Astrocyte of the hippocampus (primary cell): ENCODE measurements at regions not wholly inside any gene's neighbourhood (a gene's known extent, or its start where the extent isn't known, plus 50 kb on each side); places are given as distances from the start of the nearest gene placed in this dataset.
A peak's percentile ranks its signal among the peaks of the same experiment; 100 is the strongest.

ENCODE experiments used
- DNase-seq: peaks from one replicate; pipeline ENCODE4 v3.0.0; 2011; ENCODE audit warnings: low read depth, low spot score

DNA sequence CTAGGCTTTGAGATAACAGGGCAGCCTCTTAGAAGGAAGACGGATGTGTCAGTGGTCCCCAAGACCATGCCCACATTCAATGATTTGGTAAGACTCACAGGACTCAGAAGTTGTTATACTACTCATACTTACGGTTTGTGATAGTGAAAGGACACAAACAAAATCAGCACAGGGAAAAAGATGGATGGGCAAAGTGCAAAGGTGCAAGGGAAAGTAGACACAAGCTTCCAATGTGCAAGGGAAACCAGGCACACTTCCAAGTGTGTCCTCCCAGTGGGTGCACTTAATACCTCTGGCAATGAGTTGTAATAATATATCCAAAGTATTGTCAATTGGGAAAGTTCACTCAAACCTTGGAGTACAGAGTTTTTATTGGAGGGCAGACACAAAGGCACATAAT, 53.8 kb upstream of the VCX start:
- no peak for DNase-seq

DNA sequence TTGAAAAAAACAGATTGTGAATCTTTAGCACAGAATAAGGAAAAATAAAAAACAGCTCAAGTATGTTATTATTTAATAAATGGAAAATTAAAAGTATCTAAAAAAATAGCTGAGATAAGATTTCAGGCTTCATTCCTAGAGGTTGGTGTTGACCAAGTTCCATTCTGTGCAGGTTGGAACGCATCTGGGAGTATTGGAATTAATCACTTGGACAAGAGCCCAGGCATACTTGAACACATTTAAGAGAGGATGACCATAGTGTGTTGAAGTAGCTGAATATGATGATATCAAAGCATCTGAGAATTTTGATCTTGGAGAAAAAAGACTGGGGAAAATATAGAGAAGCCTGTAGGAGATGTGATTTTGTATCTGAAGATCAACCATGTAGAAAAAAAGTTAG, 54.6 kb upstream of the VCX start:
- DNase-seq = no peak

DNA sequence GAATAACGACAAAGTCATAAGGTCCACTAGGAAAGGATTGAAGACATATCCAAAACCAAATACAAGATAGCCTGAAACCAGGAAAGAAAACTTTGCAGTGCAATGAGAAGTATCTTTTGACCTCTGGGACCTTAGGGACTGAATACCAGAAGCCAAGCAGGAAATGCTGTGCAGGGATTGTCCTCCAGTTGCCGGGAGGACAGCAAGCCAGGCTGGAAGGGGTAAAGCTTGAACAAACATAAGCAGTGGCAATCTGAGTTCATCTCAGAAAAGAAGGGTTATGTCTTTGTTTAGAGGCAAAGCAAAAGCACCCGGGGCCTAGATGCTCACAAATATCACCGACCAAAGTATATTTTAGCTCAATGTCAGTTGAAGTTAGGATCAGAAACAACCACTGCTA, 55.3 kb upstream of the VCX start:
- DNase-seq = no peak

DNA sequence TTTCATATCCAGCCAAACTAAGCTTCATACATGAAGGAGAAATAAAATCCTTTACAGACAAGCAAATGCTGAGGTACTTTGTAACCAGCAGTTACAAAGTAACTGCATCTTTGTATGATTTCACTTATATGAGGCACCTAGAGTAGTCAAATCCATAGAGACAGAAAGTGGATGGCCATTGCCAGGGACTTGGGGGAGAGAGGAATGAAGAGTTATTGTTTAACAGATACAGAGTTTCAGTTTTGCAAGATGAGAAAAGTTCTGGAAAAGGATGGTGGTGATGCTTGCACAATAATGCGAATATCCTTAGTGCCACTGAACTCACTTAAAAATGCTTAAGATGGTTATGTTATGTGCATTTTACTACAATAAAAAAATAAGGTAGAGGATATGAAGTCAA, 58.4 kb upstream of the VCX start:
- no peak for DNase-seq

DNA sequence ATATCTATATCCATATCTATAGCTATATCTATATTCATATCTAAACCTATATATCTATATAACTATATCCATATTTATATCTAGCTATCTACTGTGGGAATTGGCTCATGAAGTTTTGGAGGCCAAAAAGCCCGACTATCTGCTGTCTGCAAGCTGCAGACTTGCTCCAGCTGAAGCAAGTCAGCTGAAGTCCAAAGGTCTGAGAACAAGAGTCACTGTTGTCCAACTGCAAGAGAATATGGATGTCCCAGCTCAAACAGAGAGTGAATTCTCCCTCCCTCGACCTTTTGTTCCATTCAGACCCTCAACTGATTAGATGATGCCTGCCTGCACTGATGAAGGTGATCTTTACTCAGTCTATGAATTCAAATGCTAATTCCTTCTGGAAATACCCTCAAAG, 63.3 kb upstream of the VCX start:
- DNase-seq = no peak

DNA sequence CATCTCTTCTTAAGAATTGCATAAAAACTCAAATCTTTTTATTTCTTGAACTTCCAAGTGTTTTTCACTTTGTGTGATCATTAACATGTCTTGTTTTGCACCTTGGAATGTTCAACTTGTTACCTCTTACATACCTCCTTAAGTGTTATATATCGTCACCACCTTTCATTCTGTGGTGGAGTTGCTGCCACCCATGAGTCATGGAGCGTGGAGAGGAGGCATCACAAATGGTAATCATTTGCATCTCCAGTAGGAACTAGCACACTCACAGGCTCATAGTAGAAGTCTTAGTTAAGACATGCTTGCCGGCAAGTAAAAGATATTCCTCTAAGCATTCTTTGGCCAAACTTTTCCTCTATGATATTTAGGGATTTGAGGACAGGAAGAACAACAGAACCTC, 67.0 kb upstream of the VCX start:
- no peak for DNase-seq

DNA sequence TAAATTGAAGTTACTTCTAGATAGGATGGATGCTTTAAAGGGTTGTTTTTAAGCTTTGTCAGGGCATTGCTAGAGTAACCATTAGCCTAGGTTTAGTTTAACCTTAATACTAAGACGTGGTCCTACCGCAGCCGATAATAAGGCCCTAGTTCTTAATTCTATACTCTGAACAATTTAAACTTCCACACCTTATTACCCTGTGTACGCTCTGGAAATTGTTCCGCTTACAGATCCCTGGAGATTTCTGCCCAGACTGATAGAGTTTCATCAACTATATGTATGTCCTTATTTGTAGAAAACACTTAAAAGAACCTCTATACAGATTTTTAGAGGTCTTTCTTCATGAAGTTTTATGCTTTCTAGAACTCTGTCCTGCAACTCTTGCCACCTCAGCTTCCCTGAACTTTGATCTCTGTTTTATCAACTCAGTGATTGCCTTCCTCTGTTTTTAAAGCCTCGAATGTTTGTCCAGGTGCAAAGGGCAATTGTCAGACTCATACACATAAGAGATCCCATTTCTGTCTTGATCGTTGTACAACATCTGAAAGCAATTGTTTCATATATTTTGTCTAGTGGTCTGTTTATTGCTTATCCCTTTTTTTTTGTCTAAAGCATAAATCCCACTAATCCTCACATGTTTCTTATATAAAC, 71.1 kb upstream of the VCX start:
- no peak for DNase-seq

DNA sequence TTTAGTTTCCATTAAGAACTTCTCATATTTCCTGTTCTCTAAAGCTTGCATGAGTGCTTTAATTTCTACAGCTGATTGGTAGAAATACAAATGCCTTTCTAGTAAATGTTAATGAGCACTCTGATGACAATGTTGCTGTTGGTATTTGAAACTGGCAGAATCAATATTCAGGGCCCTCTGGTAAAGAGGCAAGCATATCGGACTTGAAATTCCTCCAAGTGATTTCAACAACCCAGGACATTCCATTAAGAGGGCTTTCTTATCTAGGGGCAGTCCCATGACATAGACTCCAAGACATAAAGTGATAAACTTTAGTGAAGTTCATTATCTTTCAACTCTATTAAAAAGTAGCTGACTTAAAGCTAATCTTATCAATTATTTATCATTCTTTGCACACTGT, 83.1 kb upstream of the VCX start:
- DNase-seq = no peak

DNA sequence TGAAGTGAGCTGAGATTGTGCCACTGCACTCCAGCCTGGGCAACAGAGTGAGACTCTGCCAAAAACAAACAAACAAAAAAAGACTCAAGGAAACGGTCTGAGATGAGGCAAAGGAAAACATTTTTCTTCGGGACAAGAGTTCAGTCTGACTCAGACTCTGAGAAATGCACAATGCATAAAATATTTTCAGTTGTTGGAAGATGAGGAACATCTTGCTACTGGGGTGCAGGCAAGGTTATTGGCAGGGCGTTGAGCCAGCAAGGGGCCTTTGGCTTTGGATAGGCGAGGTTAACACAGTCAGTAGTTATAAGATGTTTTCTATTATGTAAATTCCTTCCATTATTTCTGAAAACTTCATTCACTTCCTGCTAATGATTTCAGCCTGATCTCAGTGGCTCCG, 96.1 kb upstream of the VCX start:
- DNase-seq = peak; percentile 46

DNA sequence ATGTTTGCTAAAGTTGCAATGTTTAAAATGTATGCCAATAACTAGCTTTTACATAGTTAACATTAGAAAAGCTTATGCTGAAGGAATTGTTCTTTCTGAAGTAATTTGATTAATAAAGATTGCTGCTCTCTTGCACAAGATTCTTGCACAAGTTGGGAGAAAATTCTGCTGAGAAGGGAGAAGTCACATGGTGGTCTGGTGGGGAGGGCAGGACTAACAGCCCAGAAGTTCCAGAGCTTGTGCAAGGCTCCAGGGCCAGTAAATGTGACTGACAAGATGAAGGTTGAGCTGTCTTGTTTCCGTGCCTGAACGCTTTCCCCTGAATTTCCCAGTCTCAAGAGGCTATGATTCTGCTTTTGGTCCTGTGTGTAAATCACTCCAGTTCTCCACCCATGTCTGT, 112.9 kb upstream of the VCX start:
- no peak for DNase-seq

DNA sequence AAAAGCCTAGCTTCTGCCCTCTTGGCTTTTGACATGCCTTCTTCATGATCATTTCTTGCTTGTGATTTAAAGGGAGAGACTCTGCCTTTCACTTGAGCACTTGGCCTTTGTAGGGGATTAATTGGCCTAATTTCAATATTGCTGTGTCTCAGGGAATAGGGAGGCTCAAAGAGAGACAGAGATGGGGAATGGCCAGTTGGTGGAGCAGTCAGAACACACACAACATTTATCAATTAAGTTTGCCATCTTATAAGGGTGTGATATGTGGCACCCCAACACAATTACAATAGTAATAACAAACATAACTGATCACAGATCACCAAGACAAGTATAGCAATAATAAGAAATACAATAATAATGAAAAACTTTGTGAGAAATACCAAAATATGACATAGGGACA, 122.5 kb upstream of the VCX start:
- DNase-seq = no peak

DNA sequence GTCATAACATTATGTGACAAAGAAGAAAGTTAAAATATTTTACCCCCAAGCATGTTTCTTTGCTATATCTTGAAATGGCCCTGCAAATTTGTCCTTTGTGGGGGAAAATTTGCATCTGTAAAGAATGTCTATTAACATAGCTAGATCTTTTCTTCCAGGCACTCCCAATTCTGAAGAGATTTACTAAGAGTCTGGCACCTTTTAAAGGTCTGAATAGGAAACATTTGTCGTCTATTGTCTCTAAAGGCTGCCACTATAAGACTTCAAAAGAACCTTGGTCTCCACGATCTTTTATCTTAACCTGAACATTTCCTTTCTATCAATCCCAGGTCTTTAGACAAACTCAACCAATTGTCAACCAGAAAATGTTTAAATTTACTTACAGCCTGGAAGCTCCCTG, 128.6 kb upstream of the VCX start:
- DNase-seq = no peak

DNA sequence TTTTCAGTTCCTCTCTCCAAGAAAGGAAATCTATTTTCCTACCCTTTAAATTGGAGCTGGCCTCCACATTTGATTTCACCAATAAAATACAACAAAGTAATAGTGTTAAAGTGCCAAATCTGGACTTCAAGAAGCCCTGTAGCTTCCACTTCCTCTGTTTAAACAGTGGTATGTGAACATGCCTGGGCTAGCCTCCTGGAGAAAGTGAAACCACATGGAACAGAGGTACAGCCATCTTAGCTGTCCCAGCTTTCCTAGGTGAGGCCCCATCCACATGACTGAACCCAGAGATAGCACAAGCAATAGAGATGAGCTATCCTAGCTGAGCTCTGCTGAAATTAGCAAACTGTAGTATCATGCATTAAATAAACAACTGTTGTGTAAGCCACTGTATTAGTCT, 131.8 kb upstream of the VCX start:
- peak; percentile 5 for DNase-seq

DNA sequence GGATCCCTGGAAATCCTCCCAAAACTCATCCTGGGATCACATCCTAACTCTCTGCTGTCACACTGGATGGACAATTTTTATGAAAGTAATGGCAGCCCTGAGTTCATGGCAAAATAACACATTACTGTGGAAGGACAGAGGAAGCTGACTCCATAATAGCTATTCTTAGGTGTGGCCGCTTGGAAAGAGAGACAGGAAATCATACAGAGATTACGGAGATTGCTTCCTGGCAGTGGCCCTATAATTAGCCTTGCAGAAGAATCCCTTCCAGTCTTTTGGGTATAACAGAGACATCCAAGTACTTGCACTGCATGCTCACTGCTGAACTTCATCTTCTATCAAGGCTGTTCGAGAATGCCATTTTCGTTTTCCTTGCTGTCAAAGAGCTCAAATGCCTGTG, 133.1 kb upstream of the VCX start:
- DNase-seq = no peak

DNA sequence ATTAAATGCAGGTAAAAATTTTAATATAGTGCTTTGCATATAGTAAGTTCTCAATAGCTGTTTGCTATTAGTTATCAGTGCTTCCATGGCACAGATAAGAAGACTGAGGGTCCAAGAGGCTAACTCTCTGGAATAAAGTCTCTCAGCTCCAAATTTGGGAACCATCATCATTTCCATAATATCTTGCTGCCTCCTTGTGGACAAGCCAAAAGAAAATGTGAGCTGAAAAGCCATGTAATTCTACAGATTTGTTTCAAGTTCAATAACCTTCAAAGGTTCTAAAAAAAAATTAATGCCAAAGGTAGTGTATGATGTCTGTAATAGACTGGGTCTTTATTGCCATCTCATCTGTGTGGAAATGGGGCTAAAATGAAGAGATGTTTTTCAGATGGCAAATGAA, 136.9 kb upstream of the VCX start:
- DNase-seq = peak; percentile 16

DNA sequence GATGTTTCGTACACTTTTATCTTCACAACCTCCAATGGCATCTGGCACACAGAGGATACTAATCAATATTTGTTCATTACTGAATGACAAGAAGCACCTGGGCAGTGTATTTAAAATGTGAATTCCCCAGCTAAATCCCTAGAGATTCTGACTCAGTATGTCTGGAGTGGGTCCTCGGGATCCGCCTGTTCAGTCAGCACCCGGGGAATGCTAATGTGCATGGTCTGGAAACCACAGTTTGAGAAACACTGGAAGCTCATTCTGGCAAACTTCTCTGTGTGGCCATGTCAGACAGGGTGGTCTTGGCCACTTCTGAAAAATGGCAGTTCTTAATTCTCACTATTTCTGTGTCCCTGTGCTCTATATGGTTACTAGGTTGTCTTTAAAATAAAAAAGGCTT, 138.8 kb upstream of the VCX start:
- DNase-seq = peak; percentile 49

DNA sequence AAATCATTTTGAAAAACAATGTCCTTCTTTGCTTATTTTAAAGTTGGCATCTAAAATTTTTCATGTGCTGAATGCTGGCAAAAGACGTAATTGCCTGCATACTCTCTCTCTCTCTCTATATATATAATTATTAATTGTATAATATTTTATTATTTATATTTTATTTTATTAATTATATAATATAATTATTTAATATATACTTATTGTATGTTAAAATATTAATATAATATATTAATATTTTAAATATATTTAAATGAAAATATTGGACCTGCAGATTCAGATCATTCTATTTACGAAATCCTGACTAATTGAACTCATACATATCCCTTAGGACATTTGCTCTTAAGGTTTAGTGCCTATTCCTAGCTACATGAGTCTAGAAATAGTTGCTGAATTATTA, 144.7 kb upstream of the VCX start:
- DNase-seq = no peak

DNA sequence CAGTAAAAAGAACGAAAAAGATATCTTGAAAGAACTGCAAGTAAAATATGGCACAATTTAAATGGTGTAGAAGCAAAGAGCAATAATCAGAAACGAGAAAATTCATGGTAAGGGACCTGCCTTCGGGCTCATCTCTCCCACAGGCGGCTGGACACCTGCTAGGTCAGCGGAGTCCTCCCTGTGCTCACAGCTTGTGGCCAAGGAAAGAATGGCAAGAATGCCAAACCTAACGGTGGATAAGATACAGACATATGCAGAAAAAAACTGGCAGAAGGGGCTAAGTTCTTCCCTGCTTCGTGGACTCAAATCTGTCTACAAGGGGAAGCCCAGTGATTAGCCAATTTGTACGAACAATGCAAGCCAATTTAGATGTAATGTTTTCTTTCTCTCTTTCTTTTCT, 152.1 kb upstream of the VCX start:
- peak; percentile 23 for DNase-seq

DNA sequence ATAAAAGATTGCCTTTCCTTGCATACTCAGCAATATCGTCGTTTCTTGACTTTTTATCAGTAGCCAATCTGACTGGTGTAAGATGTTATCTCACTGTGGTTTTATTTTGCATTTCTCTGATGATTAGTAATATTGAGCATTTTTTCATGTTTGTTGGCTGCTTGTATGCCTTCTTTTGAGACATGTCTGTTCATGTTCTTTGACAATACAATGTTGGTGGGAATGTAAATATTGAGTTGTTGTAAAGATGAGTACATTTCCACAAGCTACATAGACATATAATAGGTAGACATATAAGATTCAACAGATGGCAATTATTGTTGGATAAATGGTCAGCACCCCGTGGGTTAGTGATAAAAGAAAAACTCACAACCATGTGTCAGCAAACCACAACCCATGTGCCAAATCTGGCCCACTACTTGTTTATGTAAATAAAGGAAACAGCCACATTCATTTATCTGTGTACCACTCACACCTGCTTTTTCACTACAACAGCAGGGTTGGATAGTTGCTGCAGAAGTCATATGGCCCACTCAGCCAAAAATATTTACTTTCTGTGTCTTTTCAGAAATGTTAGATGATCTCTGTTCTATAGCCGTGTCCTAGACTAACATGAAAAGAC, 153.1 kb upstream of the VCX start:
- peak; percentile 13 for DNase-seq

DNA sequence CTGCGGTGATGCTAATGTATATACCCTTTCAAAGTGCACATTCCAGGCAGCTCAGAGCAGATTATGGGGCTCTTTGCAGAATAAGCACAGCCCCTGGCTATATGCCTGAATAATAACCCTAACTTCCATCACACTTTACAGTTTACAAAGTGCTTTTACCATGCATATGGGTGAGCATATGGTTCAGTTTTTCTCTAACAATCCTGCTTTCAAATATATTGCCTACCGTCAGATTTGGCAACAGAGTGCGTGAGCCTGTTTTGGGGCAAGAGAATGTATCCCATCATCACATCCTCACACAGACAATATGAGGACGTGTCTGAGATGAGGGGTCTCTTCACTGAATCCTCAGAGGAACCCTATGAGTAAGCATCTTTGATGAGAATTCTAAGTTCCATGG, 162.8 kb upstream of the VCX start:
- DNase-seq = no peak

DNA sequence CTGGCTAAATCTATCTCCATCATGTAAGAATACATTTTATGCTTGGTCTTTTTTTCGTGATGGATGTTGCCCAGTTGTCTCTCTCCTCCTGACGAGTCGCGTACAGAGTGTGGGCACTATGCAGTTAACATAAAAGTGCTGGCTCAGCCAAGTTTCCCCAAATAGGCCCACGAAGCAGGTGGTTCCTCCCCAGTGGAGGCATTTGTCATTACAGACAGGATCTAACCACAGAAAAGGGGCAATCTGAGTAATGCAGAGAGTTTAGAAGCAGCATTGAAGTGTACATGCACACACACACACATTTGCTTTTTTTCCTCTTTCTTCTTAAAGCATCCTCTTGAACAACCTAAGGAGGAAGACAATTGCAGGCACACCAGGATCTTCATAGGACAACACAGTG, 188.7 kb upstream of the VCX start:
- no peak for DNase-seq

DNA sequence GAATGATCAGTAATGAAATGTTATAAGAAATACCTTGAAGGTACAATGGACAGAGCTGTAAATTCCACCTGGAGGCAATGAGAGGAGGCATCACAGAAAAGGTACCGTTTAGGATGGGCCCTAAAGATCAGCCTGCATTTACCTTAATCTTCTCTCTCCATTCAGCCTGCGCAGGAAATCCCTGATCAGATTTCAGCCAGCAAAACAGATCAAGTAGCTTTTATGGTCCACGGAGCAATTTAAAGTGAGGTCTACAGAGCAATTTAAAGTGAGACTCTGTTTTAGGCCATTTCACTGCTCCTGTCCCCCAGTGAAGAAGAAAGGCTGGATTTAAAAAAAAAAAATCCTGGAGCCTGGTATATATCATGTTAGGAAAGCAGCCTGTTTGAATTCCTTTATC, 195.1 kb upstream of the VCX start:
- DNase-seq = no peak

DNA sequence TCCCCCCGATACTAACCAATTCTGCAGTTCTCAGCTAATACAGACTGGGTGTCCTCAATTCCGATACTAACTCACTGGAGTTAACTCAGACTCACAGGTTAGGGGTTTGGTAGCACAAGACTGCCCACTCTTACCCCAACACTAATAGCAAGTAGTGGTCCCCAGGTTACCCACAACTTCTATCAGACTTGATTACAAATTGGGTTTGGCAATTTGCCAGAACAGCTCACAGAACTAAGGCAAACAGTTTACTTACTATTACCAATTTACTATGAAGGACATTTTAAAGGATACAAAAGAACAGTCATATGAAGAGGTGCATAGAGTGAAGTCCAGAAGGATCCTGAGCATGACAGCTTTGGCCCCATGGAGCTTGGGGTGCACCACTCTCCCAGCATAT, 201.8 kb upstream of the VCX start:
- no peak for DNase-seq

DNA sequence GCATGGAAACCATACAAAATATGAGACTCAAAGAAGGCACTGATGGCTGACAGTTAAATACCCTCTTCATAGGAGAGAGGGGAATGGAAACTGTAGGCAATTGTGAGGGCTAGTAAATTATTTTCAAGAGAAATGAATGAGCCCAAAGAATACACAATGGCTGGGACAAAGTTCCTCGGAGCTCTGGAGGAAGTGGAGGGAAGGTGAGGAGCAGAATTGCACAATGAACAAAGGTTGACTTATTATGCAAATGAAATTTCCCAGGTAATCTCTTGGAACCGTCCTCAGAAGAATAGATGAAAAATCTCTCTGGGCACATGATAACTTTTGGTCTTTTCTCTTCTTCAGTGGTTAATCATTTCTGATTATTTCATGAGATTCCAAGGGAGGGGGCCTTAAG, 202.6 kb upstream of the VCX start:
- no peak for DNase-seq
